Mesendoderm (in vitro differentiated cells): ENCODE measurements at regions not wholly inside any gene's neighbourhood (a gene's known extent, or its start where the extent isn't known, plus 50 kb on each side); places are given as distances from the start of the nearest gene placed in this dataset.

Experiments
- DNase-seq: peaks from one replicate; pipeline ENCODE4 v3.0.0; 2013
- H2AK5ac ChIP-seq: 2 replicates; pipeline ENCODE4 v1.6.1; 2013; ENCODE audit warnings: low read length, inconsistent platforms
- H2BK120ac ChIP-seq: 2 replicates; pipeline ENCODE4 v1.6.1; 2013; ENCODE audit warnings: low read depth, mild to moderate bottlenecking, low read length, moderate library complexity, mixed read lengths
- H2BK15ac ChIP-seq: replicated peaks from 2 replicates; pipeline ENCODE4 v1.6.1; 2013; ENCODE audit warnings: low read depth, mild to moderate bottlenecking, moderate library complexity
- H2BK5ac ChIP-seq: 2 replicates; pipeline ENCODE4 v1.6.1; 2013; ENCODE audit warnings: low read length, inconsistent platforms
- H3K18ac ChIP-seq: 2 replicates; pipeline ENCODE4 v1.6.1; 2013; ENCODE audit warnings: mild to moderate bottlenecking, low read length, mixed read lengths
- H3K23ac ChIP-seq: one replicate; pipeline ENCODE4 v1.6.1; 2013; ENCODE audit warnings: low read length
- H3K27ac ChIP-seq: 2 replicates; pipeline ENCODE4 v1.5.1; 2013; ENCODE audit warnings: low read depth, mild to moderate bottlenecking, inconsistent platforms, low read length, moderate library complexity
- H3K27me3 ChIP-seq: 2 replicates; pipeline ENCODE4 v1.6.1; 2013; ENCODE audit warnings: low read length, control low read depth, mild to moderate bottlenecking, inconsistent platforms; ENCODE audit not compliant: insufficient read depth, poor library complexity
- H3K36me3 ChIP-seq: 2 replicates; pipeline ENCODE4 v1.6.1; 2013; ENCODE audit warnings: low read length, inconsistent platforms; ENCODE audit not compliant: control insufficient read depth, insufficient read depth
- H3K4ac ChIP-seq: one replicate; pipeline ENCODE4 v1.6.1; 2013; ENCODE audit warnings: low read depth, mild to moderate bottlenecking, low read length, moderate library complexity
- H3K4me1 ChIP-seq: 2 replicates; pipeline ENCODE4 v1.6.1; 2013; ENCODE audit warnings: low read depth, low read length, inconsistent platforms; ENCODE audit not compliant: control insufficient read depth
- H3K4me2 ChIP-seq: 2 replicates; pipeline ENCODE4 v1.6.1; 2013; ENCODE audit warnings: low read length
- H3K4me3 ChIP-seq: 2 replicates; pipeline ENCODE4 v1.5.1; 2013; ENCODE audit warnings: mild to moderate bottlenecking, low read length
- H3K56ac ChIP-seq: one replicate; pipeline ENCODE4 v1.6.1; 2013; ENCODE audit warnings: low read length
- H3K79me1 ChIP-seq: 2 replicates; pipeline ENCODE4 v1.6.1; 2013; ENCODE audit warnings: low read length, inconsistent platforms
- H3K79me2 ChIP-seq: 2 replicates; pipeline ENCODE4 v1.6.1; 2013; ENCODE audit warnings: mild to moderate bottlenecking, low read length; ENCODE audit not compliant: control insufficient read depth, insufficient read depth
- H3K9ac ChIP-seq: 2 replicates; pipeline ENCODE4 v1.6.1; 2013; ENCODE audit warnings: low read length, inconsistent platforms
- H4K5ac ChIP-seq: one replicate; pipeline ENCODE4 v1.6.1; 2013; ENCODE audit warnings: low read length
- H4K8ac ChIP-seq: one replicate; pipeline ENCODE4 v1.6.1; 2013; ENCODE audit warnings: low read depth, mild to moderate bottlenecking, control low read depth, low read length, moderate library complexity
- WGBS: extraction: QIAGEN DNeasy Blood & Tissue Kit; methylation state at CpG from one replicate; pipeline ENCODE4 v1.1.7; 2013; ENCODE audit warnings: low lambda C conversion rate, missing lambda C conversion rate; ENCODE audit not compliant: insufficient coverage; ENCODE audit errors: extremely low coverage; 5-methylcytosine and 5-hydroxymethylcytosine counted together

GRCh38 chr12:65655074-65655493 lies 169.2 kb upstream of the HMGA2 start:
- Histone ChIP-seq H3K9ac (no peak overlapping the region), H3K56ac (no peak overlapping the region), H2BK5ac (no peak overlapping the region), H2BK120ac (no peak overlapping the region), H3K4me1 (no peaks in the 10 kb centered on the region), H3K4ac (no peak overlapping the region), H3K79me2 (no peaks in the 10 kb centered on the region), H4K8ac (no peak overlapping the region), H2AK5ac (no peak overlapping the region), H3K27ac (no peak overlapping the region), H4K5ac (no peak overlapping the region), H3K18ac (no peak overlapping the region), H3K4me3 (no peak overlapping the region), H3K79me1 (no peaks in the 10 kb centered on the region), H3K36me3 (no peaks in the 10 kb centered on the region), H3K23ac (no peak overlapping the region), H2BK15ac (no peak overlapping the region), H3K4me2 (no peak overlapping the region), H3K27me3 (no peaks in the 10 kb centered on the region)
- WGBS = no CpG with 5 or more reads among the region's 7 CpGs
- DNase-seq = no peak

- H3K56ac ChIP-seq = no peak overlapping the region
- no peak overlapping the region for H3K27ac ChIP-seq
- no peak overlapping the region for H2BK120ac ChIP-seq
- no peak overlapping the region for H3K4me3 ChIP-seq
- no peaks in the 10 kb centered on the region for H3K36me3 ChIP-seq
- H2BK15ac ChIP-seq = no peak overlapping the region
- no peak overlapping the region for H3K4ac ChIP-seq
- H2AK5ac ChIP-seq = no peak overlapping the region
- H4K5ac ChIP-seq = no peak overlapping the region
- H3K79me1 ChIP-seq = no peaks in the 10 kb centered on the region
- no peak for DNase-seq
- H4K8ac ChIP-seq = no peak overlapping the region
- H3K18ac ChIP-seq = no peak overlapping the region
- H3K4me2 ChIP-seq = no peak overlapping the region
- no peaks in the 10 kb centered on the region for H3K4me1 ChIP-seq
- WGBS = no CpG with 5 or more reads among the region's 2 CpGs
- no peaks in the 10 kb centered on the region for H3K79me2 ChIP-seq
- H3K27me3 ChIP-seq = no peaks in the 10 kb centered on the region
- H2BK5ac ChIP-seq = no peak overlapping the region
- H3K9ac ChIP-seq = no peak overlapping the region
- H3K23ac ChIP-seq = no peak overlapping the region
Measured at GRCh38 chr12:65656156-65656882, 168.0 kb upstream of the HMGA2 start.

GRCh38 chr12:65656891-65657351 lies 167.4 kb upstream of the HMGA2 start:
- no peaks in the 10 kb centered on the region for H3K36me3 ChIP-seq
- no peaks in the 10 kb centered on the region for H3K79me2 ChIP-seq
- H3K27me3 ChIP-seq = no peaks in the 10 kb centered on the region
- no peak overlapping the region for H2BK15ac ChIP-seq
- H3K4me2 ChIP-seq = no peak overlapping the region
- H3K18ac ChIP-seq = no peak overlapping the region
- no peaks in the 10 kb centered on the region for H3K79me1 ChIP-seq
- H3K4ac ChIP-seq = no peak overlapping the region
- H3K27ac ChIP-seq = no peak overlapping the region
- no peak overlapping the region for H3K4me3 ChIP-seq
- H3K56ac ChIP-seq = no peak overlapping the region
- no peak overlapping the region for H4K8ac ChIP-seq
- no peak overlapping the region for H2BK120ac ChIP-seq
- H3K9ac ChIP-seq = no peak overlapping the region
- no CpG with 5 or more reads among the region's 3 CpGs for WGBS
- DNase-seq = no peak
- no peaks in the 10 kb centered on the region for H3K4me1 ChIP-seq
- H3K23ac ChIP-seq = no peak overlapping the region
- no peak overlapping the region for H2BK5ac ChIP-seq
- H4K5ac ChIP-seq = no peak overlapping the region
- H2AK5ac ChIP-seq = no peak overlapping the region

- Histone ChIP-seq H3K27ac (no peak overlapping the region), H3K27me3 (no peaks in the 10 kb centered on the region), H3K4me2 (no peak overlapping the region), H3K9ac (no peak overlapping the region), H3K18ac (peak overlapping the region; percentile 6), H3K79me2 (no peaks in the 10 kb centered on the region), H4K5ac (no peak overlapping the region), H3K23ac (no peak overlapping the region), H3K4me1 (no peaks in the 10 kb centered on the region), H2AK5ac (no peak overlapping the region), H3K79me1 (no peaks in the 10 kb centered on the region), H2BK120ac (peak overlapping the region; percentile 17), H4K8ac (no peak overlapping the region), H3K4ac (no peak overlapping the region), H3K36me3 (no peaks in the 10 kb centered on the region), H2BK15ac (no peak overlapping the region), H3K56ac (no peak overlapping the region), H2BK5ac (no peak overlapping the region), H3K4me3 (no peak overlapping the region)
- no CpG with 5 or more reads among the region's 1 CpG for WGBS
- no peak for DNase-seq
Measured at GRCh38 chr12:65657635-65658034, 166.6 kb upstream of the HMGA2 start.

- H2BK15ac ChIP-seq = no peak overlapping the region
- H3K36me3 ChIP-seq = no peaks in the 10 kb centered on the region
- no peak overlapping the region for H3K4ac ChIP-seq
- no peak overlapping the region for H2BK120ac ChIP-seq
- H3K79me2 ChIP-seq = no peaks in the 10 kb centered on the region
- H3K56ac ChIP-seq = no peak overlapping the region
- no peak overlapping the region for H3K27ac ChIP-seq
- DNase-seq = no peak
- H3K4me2 ChIP-seq = no peak overlapping the region
- H3K4me1 ChIP-seq = no peaks in the 10 kb centered on the region
- H4K8ac ChIP-seq = no peak overlapping the region
- WGBS = no CpG with 5 or more reads among the region's 2 CpGs
- H3K18ac ChIP-seq = no peak overlapping the region
- no peak overlapping the region for H2BK5ac ChIP-seq
- no peak overlapping the region for H3K9ac ChIP-seq
- no peaks in the 10 kb centered on the region for H3K79me1 ChIP-seq
- no peak overlapping the region for H3K23ac ChIP-seq
- no peaks in the 10 kb centered on the region for H3K27me3 ChIP-seq
- H4K5ac ChIP-seq = no peak overlapping the region
- no peak overlapping the region for H3K4me3 ChIP-seq
- H2AK5ac ChIP-seq = no peak overlapping the region
Measured at GRCh38 chr12:65658360-65658759, 165.9 kb upstream of the HMGA2 start.

- DNase-seq = no peak
- Histone ChIP-seq H2BK120ac (no peak overlapping the region), H4K5ac (no peak overlapping the region), H3K9ac (no peak overlapping the region), H3K4me1 (no peaks in the 10 kb centered on the region), H3K4me2 (no peak overlapping the region), H3K4me3 (no peak overlapping the region), H3K79me2 (no peaks in the 10 kb centered on the region), H2AK5ac (no peak overlapping the region), H3K36me3 (no peaks in the 10 kb centered on the region), H3K18ac (no peak overlapping the region), H3K4ac (no peak overlapping the region), H3K23ac (no peak overlapping the region), H3K27ac (no peak overlapping the region), H2BK15ac (no peak overlapping the region), H3K79me1 (no peaks in the 10 kb centered on the region), H4K8ac (no peak overlapping the region), H3K56ac (no peak overlapping the region), H2BK5ac (no peak overlapping the region), H3K27me3 (no peaks in the 10 kb centered on the region)
- no CpG with 5 or more reads among the region's 1 CpG for WGBS
Measured at GRCh38 chr12:65659681-65660080, 164.6 kb upstream of the HMGA2 start.
